Ascending aorta (tissue), 2 donors: ENCODE measurements at regions not wholly inside any gene's neighbourhood (a gene's known extent, or its start where the extent isn't known, plus 50 kb on each side); places are given as distances from the start of the nearest gene placed in this dataset.

ENCODE experiments used
- DNase-seq, 2 donors: peaks; one replicate each; pipeline ENCODE4 v3.0.0-alpha.2; 2019; ENCODE audit warnings: low spot score in 2 of 2
- H3K27ac ChIP-seq, 2 donors: fragments of 200-600 bp; sonication (generic); one replicate each; pipeline ENCODE4 v1.5.1; 2016 to 2017; ENCODE audit warnings: mild to moderate bottlenecking in 1 of 2
- H3K27me3 ChIP-seq: fragments of 200-600 bp; sonication (generic); one replicate; pipeline ENCODE4 v1.5.1; 2017
- H3K36me3 ChIP-seq, 2 donors: fragments of 200-600 bp; sonication (generic); one replicate each; pipeline ENCODE4 v1.5.1; 2016
- H3K4me1 ChIP-seq, 2 donors: fragments of 200-600 bp; sonication (generic); one replicate each; pipeline ENCODE4 v1.5.1; 2016 to 2017; ENCODE audit warnings: mild to moderate bottlenecking in 1 of 2
- H3K4me3 ChIP-seq, 2 donors: fragments of 200-600 bp; sonication (generic); one replicate each; pipeline ENCODE4 v1.5.1; 2016 to 2017; ENCODE audit warnings: mild to moderate bottlenecking in 1 of 2
- H3K9me3 ChIP-seq, 2 donors: fragments of 200-600 bp; sonication (generic); one replicate each; pipeline ENCODE4 v1.5.1; 2016
- CTCF ChIP-seq, 3 experiments: fragments of 200-600 bp in 2 of 3; fragments of 450-650 bp in 1 of 3; sonication (generic) in 2 of 3; IDR thresholded peaks; one replicate each; pipeline ENCODE4 v1.5.1; 2016 to 2019; ENCODE audit warnings: antibody characterized with exemption in 3 of 3, mild to moderate bottlenecking in 1 of 3, moderate library complexity in 1 of 3
- intact Hi-C: fragments of 100-400 bp; cut with DNase I; formaldehyde crosslinking; loops from one replicate; pipeline ENCODE4 v1.15.1; 2023

GRCh38 chr1:177429234-177429633 lies 258.5 kb downstream of the BRINP2 start:
- no peaks in the 10 kb centered on the region for H3K27me3 ChIP-seq
- no peak for TF ChIP-seq CTCF (IDR thresholded peaks at IDR 0.05)
- H3K36me3 ChIP-seq: no peaks in the 10 kb centered on the region
- DNase-seq: no peak
- no peaks in the 10 kb centered on the region for H3K4me1 ChIP-seq
- intact Hi-C loops: no loop called here
- no peak overlapping the region for H3K4me3 ChIP-seq
- H3K27ac ChIP-seq: no peak overlapping the region
- H3K9me3 ChIP-seq: no peaks in the 10 kb centered on the region

GRCh38 chr1:177427811-177428210 lies 257.1 kb downstream of the BRINP2 start:
- DNase-seq: no peak
- no peaks in the 10 kb centered on the region for H3K36me3 ChIP-seq
- no peak overlapping the region for H3K27ac ChIP-seq
- H3K27me3 ChIP-seq: no peaks in the 10 kb centered on the region
- H3K4me3 ChIP-seq: no peak overlapping the region
- TF ChIP-seq CTCF (IDR thresholded peaks at IDR 0.05): no peak
- no peaks in the 10 kb centered on the region for H3K9me3 ChIP-seq
- intact Hi-C loops: no loop called here
- H3K4me1 ChIP-seq: no peaks in the 10 kb centered on the region

DNA sequence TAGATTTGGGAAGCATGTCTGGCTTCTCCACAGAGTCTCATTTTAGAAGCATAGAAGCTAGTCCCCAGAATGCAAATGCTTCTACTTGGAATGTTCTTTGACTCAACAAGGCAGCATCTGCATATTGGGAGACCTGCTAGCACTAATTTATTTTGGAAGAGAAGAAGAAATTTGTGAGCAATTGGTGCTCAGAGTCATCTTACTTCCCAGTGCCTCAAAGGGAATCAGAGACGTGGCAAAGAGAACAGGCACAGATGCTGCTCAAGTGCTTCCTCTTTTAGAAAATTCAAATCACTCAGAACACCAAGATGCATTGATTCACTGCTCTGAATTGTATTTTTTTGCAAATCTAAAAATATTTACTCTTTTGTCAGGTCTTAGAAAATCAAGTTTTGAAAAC lies 255.7 kb downstream of the BRINP2 start:
- H3K36me3 ChIP-seq: no peaks in the 10 kb centered on the region
- no peak for TF ChIP-seq CTCF (IDR thresholded peaks at IDR 0.05)
- no peak overlapping the region for H3K4me3 ChIP-seq
- intact Hi-C loops: no loop called here
- no peaks in the 10 kb centered on the region for H3K4me1 ChIP-seq
- H3K27me3 ChIP-seq: no peaks in the 10 kb centered on the region
- H3K27ac ChIP-seq: no peak overlapping the region
- DNase-seq: no peak
- H3K9me3 ChIP-seq: no peaks in the 10 kb centered on the region

DNA sequence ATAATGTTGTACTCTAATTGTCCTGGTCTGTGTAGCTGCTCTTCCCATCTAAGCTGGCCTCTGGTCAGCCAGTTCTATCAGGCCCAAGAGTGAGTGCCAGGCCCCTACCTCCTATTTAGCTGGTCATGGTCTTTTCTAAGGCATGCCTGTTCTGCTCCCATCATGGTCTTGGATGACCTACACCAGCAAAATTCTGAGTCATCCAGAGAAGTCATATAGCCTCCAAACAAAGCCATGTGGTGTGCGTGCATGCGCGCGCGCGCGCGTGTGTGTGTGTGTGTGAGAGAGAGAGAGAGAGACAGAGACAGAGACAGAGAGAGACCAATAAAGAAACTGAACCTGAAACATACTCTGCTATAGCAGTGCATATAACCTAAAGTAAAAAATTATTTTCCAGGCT lies 254.4 kb downstream of the BRINP2 start:
- no peaks in the 10 kb centered on the region for H3K36me3 ChIP-seq
- H3K4me1 ChIP-seq: no peaks in the 10 kb centered on the region
- H3K4me3 ChIP-seq: no peak overlapping the region
- DNase-seq: no peak
- H3K27me3 ChIP-seq: no peaks in the 10 kb centered on the region
- TF ChIP-seq CTCF (IDR thresholded peaks at IDR 0.05): no peak
- H3K9me3 ChIP-seq: no peaks in the 10 kb centered on the region
- intact Hi-C loops: no loop called here
- H3K27ac ChIP-seq: no peak overlapping the region

GRCh38 chr1:177424744-177425143 lies 254.0 kb downstream of the BRINP2 start:
- H3K4me1 ChIP-seq: no peaks in the 10 kb centered on the region
- no peak for TF ChIP-seq CTCF (IDR thresholded peaks at IDR 0.05)
- DNase-seq: no peak
- H3K27me3 ChIP-seq: no peaks in the 10 kb centered on the region
- H3K4me3 ChIP-seq: no peak overlapping the region
- intact Hi-C loops: no loop called here
- H3K27ac ChIP-seq: no peak overlapping the region
- no peaks in the 10 kb centered on the region for H3K36me3 ChIP-seq
- no peaks in the 10 kb centered on the region for H3K9me3 ChIP-seq

GRCh38 chr1:177423090-177423489 lies 252.3 kb downstream of the BRINP2 start:
- no peaks in the 10 kb centered on the region for H3K9me3 ChIP-seq
- intact Hi-C loops: no loop called here
- no peaks in the 10 kb centered on the region for H3K4me1 ChIP-seq
- no peak overlapping the region for H3K4me3 ChIP-seq
- no peaks in the 10 kb centered on the region for H3K27me3 ChIP-seq
- DNase-seq: no peak
- H3K27ac ChIP-seq: no peak overlapping the region
- no peaks in the 10 kb centered on the region for H3K36me3 ChIP-seq
- TF ChIP-seq CTCF (IDR thresholded peaks at IDR 0.05): no peak
